Panc1 (cell line): ENCODE measurements at regions not wholly inside any gene's neighbourhood (a gene's known extent, or its start where the extent isn't known, plus 50 kb on each side); places are given as distances from the start of the nearest gene placed in this dataset.

Experiments
- POLR2AphosphoS5 ChIP-seq: IDR thresholded peaks from 2 replicates; pipeline ENCODE4 v1.6.1; 2012; ENCODE audit warnings: mild to moderate bottlenecking, low read depth, low read length, moderate library complexity
- REST ChIP-seq, 2 experiments: IDR thresholded peaks; 2 replicates each; pipeline ENCODE4 v1.6.1; 2011 to 2012; ENCODE audit warnings: low read depth in 2 of 2, control low read depth in 1 of 2, low read length in 1 of 2, mild to moderate bottlenecking in 1 of 2, moderate library complexity in 1 of 2; ENCODE audit not compliant: insufficient read depth in 1 of 2
- SIN3A ChIP-seq: IDR thresholded peaks from 2 replicates; pipeline ENCODE4 v1.6.1; 2012; ENCODE audit warnings: low read depth, mild to moderate bottlenecking, low read length, moderate library complexity, borderline replicate concordance; ENCODE audit not compliant: insufficient read depth
- TF ChIP-seq, protein P1 (sequence below): fragments of 450-650 bp; IDR thresholded peaks from 2 replicates; pipeline ENCODE4 v1.5.1; 2017; ENCODE audit warnings: mild to moderate bottlenecking

- TF ChIP-seq, protein P1, sequence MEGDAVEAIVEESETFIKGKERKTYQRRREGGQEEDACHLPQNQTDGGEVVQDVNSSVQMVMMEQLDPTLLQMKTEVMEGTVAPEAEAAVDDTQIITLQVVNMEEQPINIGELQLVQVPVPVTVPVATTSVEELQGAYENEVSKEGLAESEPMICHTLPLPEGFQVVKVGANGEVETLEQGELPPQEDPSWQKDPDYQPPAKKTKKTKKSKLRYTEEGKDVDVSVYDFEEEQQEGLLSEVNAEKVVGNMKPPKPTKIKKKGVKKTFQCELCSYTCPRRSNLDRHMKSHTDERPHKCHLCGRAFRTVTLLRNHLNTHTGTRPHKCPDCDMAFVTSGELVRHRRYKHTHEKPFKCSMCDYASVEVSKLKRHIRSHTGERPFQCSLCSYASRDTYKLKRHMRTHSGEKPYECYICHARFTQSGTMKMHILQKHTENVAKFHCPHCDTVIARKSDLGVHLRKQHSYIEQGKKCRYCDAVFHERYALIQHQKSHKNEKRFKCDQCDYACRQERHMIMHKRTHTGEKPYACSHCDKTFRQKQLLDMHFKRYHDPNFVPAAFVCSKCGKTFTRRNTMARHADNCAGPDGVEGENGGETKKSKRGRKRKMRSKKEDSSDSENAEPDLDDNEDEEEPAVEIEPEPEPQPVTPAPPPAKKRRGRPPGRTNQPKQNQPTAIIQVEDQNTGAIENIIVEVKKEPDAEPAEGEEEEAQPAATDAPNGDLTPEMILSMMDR, result no peak
- TF ChIP-seq POLR2AphosphoS5, result no peak
- TF ChIP-seq REST (IDR thresholded peaks at IDR 0.05; ENCODE audit: insufficient read depth in 1 of 2, low read depth in 2 of 2, low read length in 1 of 2), result no peak
- TF ChIP-seq SIN3A, result no peak
These were observed 90.5 kb upstream of the LRRN1 start for GRCh38 chr3:3708769-3709115.
